H9 (cell line): ENCODE measurements at regions not wholly inside any gene's neighbourhood (a gene's known extent, or its start where the extent isn't known, plus 50 kb on each side); places are given as distances from the start of the nearest gene placed in this dataset.

Experiments used
- DNase-seq: peaks from one replicate; pipeline ENCODE4 v3.0.0-alpha.2; 2017
- H2AFZ ChIP-seq: one replicate; pipeline ENCODE4 v1.6.1; 2013; ENCODE audit warnings: mild to moderate bottlenecking, low read length, control low read depth, moderate library complexity
- H2AK5ac ChIP-seq: 2 replicates; pipeline ENCODE4 v1.6.1; 2013; ENCODE audit warnings: low read length, control low read depth, mixed read lengths; ENCODE audit not compliant: insufficient read length
- H2BK120ac ChIP-seq: one replicate; pipeline ENCODE4 v1.6.1; 2013; ENCODE audit warnings: low read depth, mild to moderate bottlenecking, low read length, control low read depth, inconsistent platforms; ENCODE audit not compliant: poor library complexity, severe bottlenecking
- H2BK12ac ChIP-seq: 2 replicates; pipeline ENCODE4 v1.6.1; 2013; ENCODE audit warnings: low read length, control low read depth, mixed read lengths, low read depth; ENCODE audit not compliant: insufficient read length
- H2BK15ac ChIP-seq: 2 replicates; pipeline ENCODE4 v1.6.1; 2013; ENCODE audit warnings: low read depth, low read length, control low read depth
- H2BK20ac ChIP-seq: one replicate; pipeline ENCODE4 v1.6.1; 2013; ENCODE audit warnings: low read depth, mild to moderate bottlenecking, low read length, control low read depth, inconsistent platforms; ENCODE audit not compliant: poor library complexity, severe bottlenecking
- H2BK5ac ChIP-seq: 2 replicates; pipeline ENCODE4 v1.6.1; 2013; ENCODE audit warnings: low read length, control low read depth, mixed read lengths; ENCODE audit not compliant: insufficient read length
- H3K14ac ChIP-seq: 2 replicates; pipeline ENCODE4 v1.6.1; 2013; ENCODE audit warnings: low read length, control low read depth; ENCODE audit not compliant: insufficient read depth
- H3K18ac ChIP-seq: 2 replicates; pipeline ENCODE4 v1.6.1; 2013; ENCODE audit warnings: low read depth, mild to moderate bottlenecking, mixed read lengths, low read length, control low read depth; ENCODE audit not compliant: insufficient read length
- H3K23ac ChIP-seq: 2 replicates; pipeline ENCODE4 v1.6.1; 2013; ENCODE audit warnings: low read length, control low read depth, mixed read lengths, low read depth; ENCODE audit not compliant: insufficient read length
- H3K23me2 ChIP-seq: 2 replicates; pipeline ENCODE4 v1.6.1; 2013; ENCODE audit warnings: low read depth, mild to moderate bottlenecking, mixed read lengths, low read length, control low read depth; ENCODE audit not compliant: insufficient read length, poor library complexity, severe bottlenecking
- H3K27ac ChIP-seq: 2 replicates; pipeline ENCODE4 v1.5.1; 2013; ENCODE audit warnings: low read length, control low read depth, mixed read lengths, low read depth; ENCODE audit not compliant: insufficient read length
- H3K27me3 ChIP-seq: 2 replicates; pipeline ENCODE4 v1.6.1; 2013; ENCODE audit warnings: low read length, control low read depth, inconsistent platforms; ENCODE audit not compliant: insufficient read depth
- H3K4ac ChIP-seq: 2 replicates; pipeline ENCODE4 v1.6.1; 2013; ENCODE audit warnings: low read depth, mild to moderate bottlenecking, control low read depth, inconsistent platforms, low read length, moderate library complexity
- H3K4me1 ChIP-seq: 2 replicates; pipeline ENCODE4 v1.6.1; 2013; ENCODE audit warnings: low read length, control low read depth, inconsistent platforms; ENCODE audit not compliant: insufficient read depth
- H3K4me2 ChIP-seq: 2 replicates; pipeline ENCODE4 v1.6.1; 2013; ENCODE audit warnings: low read length, control low read depth, mixed read lengths; ENCODE audit not compliant: insufficient read length, insufficient read depth
- H3K56ac ChIP-seq: 2 replicates; pipeline ENCODE4 v1.6.1; 2013; ENCODE audit warnings: low read depth, mild to moderate bottlenecking, mixed read lengths, low read length, control low read depth; ENCODE audit not compliant: insufficient read length
- H3K79me1 ChIP-seq: 2 replicates; pipeline ENCODE4 v1.6.1; 2013; ENCODE audit warnings: low read depth, mild to moderate bottlenecking, moderate library complexity, low read length, control low read depth, inconsistent platforms; ENCODE audit not compliant: insufficient read depth, poor library complexity, severe bottlenecking
- H3K79me2 ChIP-seq: 2 replicates; pipeline ENCODE4 v1.6.1; 2013; ENCODE audit warnings: low read length, control low read depth, inconsistent platforms; ENCODE audit not compliant: insufficient read depth
- H3K9ac ChIP-seq: 2 replicates; pipeline ENCODE4 v1.6.1; 2013; ENCODE audit warnings: low read length, control low read depth, mixed read lengths; ENCODE audit not compliant: insufficient read length; ENCODE audit errors: extremely low read depth
- H3K9me3 ChIP-seq: one replicate; pipeline ENCODE4 v1.6.1; 2013; ENCODE audit warnings: low read depth, low read length, inconsistent platforms; ENCODE audit not compliant: control insufficient read depth
- H3T11ph ChIP-seq: one replicate; pipeline ENCODE4 v1.6.1; 2013; ENCODE audit warnings: mild to moderate bottlenecking, low read length, control low read depth, inconsistent platforms
- H4K20me1 ChIP-seq: one replicate; pipeline ENCODE4 v1.6.1; 2013; ENCODE audit not compliant: control insufficient read depth, insufficient read length, insufficient read depth
- H4K5ac ChIP-seq: 2 replicates; pipeline ENCODE4 v1.6.1; 2013; ENCODE audit warnings: low read depth, mild to moderate bottlenecking, mixed read lengths, low read length, control low read depth; ENCODE audit not compliant: insufficient read length
- H4K8ac ChIP-seq: replicated peaks from 2 replicates; pipeline ENCODE4 v1.6.1; 2013; ENCODE audit warnings: low read length, control low read depth, mixed read lengths, low read depth; ENCODE audit not compliant: insufficient read length
- H4K91ac ChIP-seq: 2 replicates; pipeline ENCODE4 v1.6.1; 2013; ENCODE audit warnings: low read depth, mild to moderate bottlenecking, moderate library complexity, mixed read lengths, low read length, control low read depth; ENCODE audit not compliant: insufficient read length
- H3K27ac Mint-ChIP-seq, 3 experiments: 2 replicates in 2 of 3; 3 replicates in 1 of 3; pipeline ENCODE4 v1.8.0; 2020 to 2021; ENCODE audit warnings: mixed read lengths in 3 of 3, mild to moderate bottlenecking in 1 of 3, moderate library complexity in 1 of 3
- H3K27me3 Mint-ChIP-seq: 2 replicates; pipeline ENCODE4 v1.8.0; 2021; ENCODE audit warnings: low read depth, mild to moderate bottlenecking, moderate library complexity, mixed read lengths
- H3K36me3 Mint-ChIP-seq, 3 experiments: 2 replicates in 2 of 3; 3 replicates in 1 of 3; pipeline ENCODE4 v1.8.0; 2020 to 2021; ENCODE audit warnings: low read depth in 3 of 3, mixed read lengths in 3 of 3; ENCODE audit not compliant: insufficient read depth in 1 of 3
- H3K4me1 Mint-ChIP-seq, 2 experiments: 2 replicates each; pipeline ENCODE4 v1.8.0; 2020; ENCODE audit warnings: mixed read lengths in 2 of 2
- H3K4me3 Mint-ChIP-seq, 2 experiments: 2 replicates in 1 of 2; 3 replicates in 1 of 2; pipeline ENCODE4 v1.8.0; 2020 to 2021; ENCODE audit warnings: mild to moderate bottlenecking in 2 of 2, mixed read lengths in 2 of 2, moderate library complexity in 1 of 2
- H3K9me3 Mint-ChIP-seq, 2 experiments: 2 replicates in 1 of 2; 3 replicates in 1 of 2; pipeline ENCODE4 v1.8.0; 2020; ENCODE audit warnings: mild to moderate bottlenecking in 2 of 2, mixed read lengths in 2 of 2, moderate library complexity in 1 of 2
- CTCF ChIP-seq: fragments of 200-600 bp; sonication (generic); conservative IDR thresholded peaks from 3 replicates; pipeline ENCODE4 v1.8.0; 2021; ENCODE audit warnings: antibody characterized with exemption, mild to moderate bottlenecking
- WGBS: extraction: QIAGEN DNeasy Blood & Tissue Kit; methylation state at CpG from one replicate; pipeline ENCODE4 v1.1.7; 2013; ENCODE audit warnings: missing lambda C conversion rate, low lambda C conversion rate, mixed read lengths; ENCODE audit not compliant: insufficient read length; ENCODE audit errors: extremely low coverage; 5-methylcytosine and 5-hydroxymethylcytosine counted together

- Histone ChIP-seq H3K27me3 (no peaks in the 10 kb centered on the region), H2BK5ac (no peak overlapping the region), H3K4me1 (no peaks in the 10 kb centered on the region), H4K20me1 (no peaks in the 10 kb centered on the region), H3K4me2 (no peak overlapping the region), H3K18ac (no peak overlapping the region), H3K9me3 (no peaks in the 10 kb centered on the region), H3K56ac (no peak overlapping the region), H2BK12ac (no peak overlapping the region), H2BK120ac (no peak overlapping the region), H3K23me2 (no peaks in the 10 kb centered on the region), H4K91ac (no peak overlapping the region), H3K14ac (no peak overlapping the region), H2AFZ (no peak overlapping the region), H2BK20ac (no peak overlapping the region), H3K4ac (no peak overlapping the region), H3T11ph (no peak overlapping the region), H3K27ac (no peak overlapping the region), H4K8ac (no peak overlapping the region), H4K5ac (no peak overlapping the region), H3K79me2 (no peaks in the 10 kb centered on the region), H3K9ac (no peak overlapping the region), H2BK15ac (no peak overlapping the region), H3K79me1 (no peaks in the 10 kb centered on the region), H2AK5ac (no peak overlapping the region), H3K23ac (no peak overlapping the region)
- H3K27ac Mint-ChIP-seq: no peak overlapping the region
- H3K36me3 Mint-ChIP-seq: no peaks in the 10 kb centered on the region
- no peaks in the 10 kb centered on the region; the same call in none of the 2 replicates for H3K27me3 Mint-ChIP-seq
- no peak for TF ChIP-seq CTCF
- peaks cover 0 to 39% of the 10 kb centered on the region in 2 experiments; a peak in 3 of 5 replicates for H3K9me3 Mint-ChIP-seq
- WGBS: no CpG with 5 or more reads among the region's 1 CpG
- DNase-seq: no peak
- no peak overlapping the region for H3K4me3 Mint-ChIP-seq
- H3K4me1 Mint-ChIP-seq: peaks cover 6 to 8% of the 10 kb centered on the region in 2 experiments
These were observed 145.9 kb upstream of the MAOA start for GRCh38 chrX:43510209-43510608.
